Panc1 (cell line): ENCODE measurements at regions not wholly inside any gene's neighbourhood (a gene's known extent, or its start where the extent isn't known, plus 50 kb on each side); places are given as distances from the start of the nearest gene placed in this dataset.

ENCODE experiments used
- CTCF ChIP-seq: fragments of 450-650 bp; IDR thresholded peaks from 2 replicates; pipeline ENCODE4 v1.5.1; 2017; ENCODE audit warnings: mild to moderate bottlenecking
- POLR2AphosphoS5 ChIP-seq: IDR thresholded peaks from 2 replicates; pipeline ENCODE4 v1.6.1; 2012; ENCODE audit warnings: mild to moderate bottlenecking, low read depth, low read length, moderate library complexity

- no peak for TF ChIP-seq CTCF
- no peak for TF ChIP-seq POLR2AphosphoS5
Measured at GRCh38 chr1:2907051-2907450, 105.6 kb upstream of the TTC34 start.
